Pancreas (tissue), 10 donors: ENCODE measurements at regions not wholly inside any gene's neighbourhood (a gene's known extent, or its start where the extent isn't known, plus 50 kb on each side); places are given as distances from the start of the nearest gene placed in this dataset.

Experiments used
- ATAC-seq, 4 donors: fragments of 200-7000 bp; cut with Tn5 transposase; one replicate each; pipeline versions ENCODE4 v1.8.0 to v1.9.1; 2020; ENCODE audit warnings: mild to moderate bottlenecking in 4 of 4, moderate library complexity in 4 of 4
- DNase-seq, 6 donors: peaks; one replicate each; pipeline ENCODE4 v3.0.0-alpha.2; 2020
- FAIRE-seq: peaks from 2 replicates; lab custom pipeline; 2012; peaks lifted over from hg19 to GRCh38; lab: Jason Lieb, UNC
- H3K27ac ChIP-seq, 4 donors: fragments of 200-600 bp; sonication (generic); 1 replicate in 3 of 4; 2 replicates in 1 of 4; pipeline versions ENCODE4 v1.5.0 to v1.8.0; 2020
- H3K27me3 ChIP-seq, 4 donors: fragments of 200-600 bp; one replicate each; pipeline ENCODE4 v1.8.0; 2021
- H3K36me3 ChIP-seq, 3 donors: fragments of 200-600 bp; sonication (generic) in 1 of 3; one replicate each; pipeline versions ENCODE4 v1.5.0 to v1.8.0; 2020 to 2021
- H3K4me1 ChIP-seq, 3 donors: fragments of 200-600 bp; one replicate each; pipeline ENCODE4 v1.8.0; 2021
- H3K4me3 ChIP-seq, 4 donors: fragments of 200-600 bp; sonication (generic) in 2 of 4; one replicate each; pipeline versions ENCODE4 v1.5.0 to v1.8.0; 2020 to 2021
- H3K9me3 ChIP-seq, 4 donors: fragments of 200-600 bp; one replicate each; pipeline ENCODE4 v1.8.0; 2021
- WGBS, 2 donors: extraction: QIAGEN DNeasy Blood & Tissue Kit; methylation state at CpG; one replicate each; pipeline ENCODE4 v1.1.7; 2013; 5-methylcytosine and 5-hydroxymethylcytosine counted together
- intact Hi-C, 3 donors: fragments of 100-400 bp; cut with DNase I; formaldehyde crosslinking; loops; one replicate each; pipeline versions ENCODE4 v1.11.1 to v1.14.2; 2022
- TF ChIP-seq, protein P1 (sequence below), 4 donors: fragments of 200-600 bp; sonication (generic) in 3 of 4; IDR thresholded peaks; one replicate each; pipeline versions ENCODE4 v1.5.0 to v1.8.0; 2021; ENCODE audit warnings: antibody characterized with exemption in 4 of 4
- donor health status: healthy with polysubstance abuse.
- donor health status: DM: no; HTN: no; CAD: no; lungs with moderate emphysema.
- donor health status: DM: no; HTN: no; CAD: no.
- donor health status: control.
- donor health status: control.
- donor health status: Bipolar disorder and iron deficiency.
- donor health status: DM: yes; HTN: yes; CAD: no.
- donor health status: DM: no; HTN: no; CAD: no.
- donor health status: DM: no; HTN: no; CAD: no.
- donor health status: DM: yes; HTN: yes; CAD: no.

DNA sequence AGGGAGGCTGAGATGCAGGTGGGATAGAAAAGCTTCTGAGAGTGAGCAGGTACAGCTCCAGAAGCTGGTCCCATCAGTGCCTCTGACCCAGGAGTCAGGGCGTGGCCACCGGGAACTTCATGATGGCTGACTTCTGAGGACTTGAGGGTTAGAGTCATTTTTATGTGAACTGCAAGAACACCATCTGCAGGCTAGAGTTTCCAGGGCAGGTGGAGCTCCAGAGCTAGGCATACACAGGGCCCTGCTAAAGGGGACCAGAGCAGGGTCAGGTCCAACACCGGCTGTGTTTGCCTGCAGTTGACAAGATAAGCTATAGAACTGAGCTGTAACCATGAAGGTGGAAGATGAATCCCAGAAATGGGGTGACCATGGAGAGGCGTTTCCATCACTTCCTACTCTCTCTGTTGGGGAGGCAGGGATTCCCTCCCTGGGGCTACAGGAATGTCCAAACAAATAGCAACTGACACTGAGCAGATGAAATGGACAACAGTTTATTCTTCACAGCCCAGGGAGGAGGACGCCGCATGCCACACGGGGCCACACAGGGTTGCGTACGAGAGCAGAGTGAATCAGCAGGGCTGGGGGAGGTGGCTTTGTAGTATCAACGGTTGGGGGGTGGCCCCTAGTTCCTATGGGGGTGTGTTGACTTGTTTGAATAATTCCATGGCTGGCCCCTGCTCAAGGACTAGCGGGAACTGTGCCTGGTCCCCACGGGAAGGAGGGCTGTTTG lies 77.6 kb upstream of the ZNF516 start:
- ATAC-seq: peak in 2 of 4 donors; percentile 17 to 35

GRCh38 chr18:76571689-76572088 lies 76.6 kb upstream of the ZNF516 start:
- ATAC-seq (no peak), FAIRE-seq (no peak), DNase-seq (no peak)
- WGBS, 2 donors: 75 to 79% methylated on average over 3 of the region's 3 CpGs
- TF ChIP-seq, protein P1, sequence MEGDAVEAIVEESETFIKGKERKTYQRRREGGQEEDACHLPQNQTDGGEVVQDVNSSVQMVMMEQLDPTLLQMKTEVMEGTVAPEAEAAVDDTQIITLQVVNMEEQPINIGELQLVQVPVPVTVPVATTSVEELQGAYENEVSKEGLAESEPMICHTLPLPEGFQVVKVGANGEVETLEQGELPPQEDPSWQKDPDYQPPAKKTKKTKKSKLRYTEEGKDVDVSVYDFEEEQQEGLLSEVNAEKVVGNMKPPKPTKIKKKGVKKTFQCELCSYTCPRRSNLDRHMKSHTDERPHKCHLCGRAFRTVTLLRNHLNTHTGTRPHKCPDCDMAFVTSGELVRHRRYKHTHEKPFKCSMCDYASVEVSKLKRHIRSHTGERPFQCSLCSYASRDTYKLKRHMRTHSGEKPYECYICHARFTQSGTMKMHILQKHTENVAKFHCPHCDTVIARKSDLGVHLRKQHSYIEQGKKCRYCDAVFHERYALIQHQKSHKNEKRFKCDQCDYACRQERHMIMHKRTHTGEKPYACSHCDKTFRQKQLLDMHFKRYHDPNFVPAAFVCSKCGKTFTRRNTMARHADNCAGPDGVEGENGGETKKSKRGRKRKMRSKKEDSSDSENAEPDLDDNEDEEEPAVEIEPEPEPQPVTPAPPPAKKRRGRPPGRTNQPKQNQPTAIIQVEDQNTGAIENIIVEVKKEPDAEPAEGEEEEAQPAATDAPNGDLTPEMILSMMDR (IDR thresholded peaks at IDR 0.05): no peak
- Histone ChIP-seq H3K4me3 (no peak overlapping the region), H3K4me1 (no peaks in the 10 kb centered on the region), H3K27ac (no peak overlapping the region), H3K9me3 (no peaks in the 10 kb centered on the region), H3K27me3 (no peaks in the 10 kb centered on the region), H3K36me3 (no peaks in the 10 kb centered on the region)
- intact Hi-C loops: no loop called here

More for the DNA sequence above, 77.6 kb upstream of the ZNF516 start:
- FAIRE-seq (no peak), DNase-seq (no peak)
- intact Hi-C loops: no loop called here
- Histone ChIP-seq H3K27me3 (no peaks in the 10 kb centered on the region), H3K9me3 (no peaks in the 10 kb centered on the region), H3K27ac (no peak overlapping the region), H3K4me1 (no peaks in the 10 kb centered on the region), H3K36me3 (no peaks in the 10 kb centered on the region), H3K4me3 (no peak overlapping the region)
- 69 to 76% methylated on average over 11 to 12 of the region's 12 CpGs for WGBS, 2 donors
- TF ChIP-seq, protein P1 (IDR thresholded peaks at IDR 0.05): no peak

GRCh38 chr18:76570856-76571255 lies 75.8 kb upstream of the ZNF516 start:
- FAIRE-seq: no peak

GRCh38 chr18:76569644-76570419 lies 74.8 kb upstream of the ZNF516 start:
- DNase-seq (no peak), ATAC-seq (no peak), FAIRE-seq (no peak)
- H3K4me3 ChIP-seq: no peak overlapping the region
- 71 to 76% methylated on average over 15 of the region's 15 CpGs for WGBS, 2 donors
- TF ChIP-seq, protein P1 (IDR thresholded peaks at IDR 0.05): no peak
- no peaks in the 10 kb centered on the region for H3K27me3 ChIP-seq
- no peaks in the 10 kb centered on the region for H3K36me3 ChIP-seq
- H3K9me3 ChIP-seq: no peaks in the 10 kb centered on the region
- peaks cover 0 to 7% (median 0%) of the 10 kb centered on the region in 3 donors for H3K4me1 ChIP-seq
- no peak overlapping the region for H3K27ac ChIP-seq
- intact Hi-C loops: no loop called here

More at GRCh38 chr18:76570856-76571255, 75.8 kb upstream of the ZNF516 start:
- no peak overlapping the region for H3K4me3 ChIP-seq
- TF ChIP-seq, protein P1 (IDR thresholded peaks at IDR 0.05): no peak
- H3K27ac ChIP-seq: no peak overlapping the region
- intact Hi-C loops: no loop called here
- no peak for DNase-seq
- peaks cover 0 to under 1% (median 0%) of the 10 kb centered on the region in 3 donors for H3K4me1 ChIP-seq
- no peaks in the 10 kb centered on the region for H3K27me3 ChIP-seq
- no peaks in the 10 kb centered on the region for H3K36me3 ChIP-seq
- no peaks in the 10 kb centered on the region for H3K9me3 ChIP-seq
- WGBS, 2 donors: 88 to 98% methylated on average over 3 of the region's 3 CpGs
- no peak for ATAC-seq
